HTR-8/SVneo (cell line): ENCODE measurements at regions not wholly inside any gene's neighbourhood (a gene's known extent, or its start where the extent isn't known, plus 50 kb on each side); places are given as distances from the start of the nearest gene placed in this dataset.

Source experiments
- DNase-seq: peaks from one replicate; pipeline ENCODE4 v3.0.0; 2011; ENCODE audit warnings: low spot score, mixed read lengths; ENCODE audit not compliant: insufficient read length
- FAIRE-seq: peaks from 2 replicates; lab custom pipeline; 2011; peaks lifted over from hg19 to GRCh38; lab: Jason Lieb, UNC

GRCh38 chr2:222796413-222797103 lies 64.3 kb upstream of the ACSL3 start:
- FAIRE-seq (no peak), DNase-seq (no peak)

DNA sequence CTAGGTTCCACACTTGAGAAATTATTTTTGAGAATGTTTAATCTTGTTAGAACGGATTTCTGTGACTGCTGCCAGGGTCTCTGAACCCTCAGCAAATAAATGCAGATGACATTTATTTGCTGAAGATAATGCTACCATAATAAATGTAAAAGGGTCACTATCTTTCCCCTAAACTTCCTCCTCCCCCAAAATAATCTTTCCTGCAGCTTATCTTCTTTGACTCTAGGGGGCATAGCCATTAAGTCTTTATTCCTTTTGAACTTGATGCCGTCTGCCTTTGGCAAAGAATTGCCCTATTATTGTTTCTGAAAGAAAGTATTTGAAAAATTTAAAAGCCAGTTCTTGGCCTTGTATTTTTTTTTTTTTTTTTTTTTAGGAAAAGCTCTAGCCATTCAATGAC lies 63.6 kb upstream of the ACSL3 start:
- DNase-seq = peak; percentile 44
- no peak for FAIRE-seq

GRCh38 chr2:222797871-222798270 lies 63.0 kb upstream of the ACSL3 start:
- DNase-seq (no peak), FAIRE-seq (peak; percentile 40)

DNA sequence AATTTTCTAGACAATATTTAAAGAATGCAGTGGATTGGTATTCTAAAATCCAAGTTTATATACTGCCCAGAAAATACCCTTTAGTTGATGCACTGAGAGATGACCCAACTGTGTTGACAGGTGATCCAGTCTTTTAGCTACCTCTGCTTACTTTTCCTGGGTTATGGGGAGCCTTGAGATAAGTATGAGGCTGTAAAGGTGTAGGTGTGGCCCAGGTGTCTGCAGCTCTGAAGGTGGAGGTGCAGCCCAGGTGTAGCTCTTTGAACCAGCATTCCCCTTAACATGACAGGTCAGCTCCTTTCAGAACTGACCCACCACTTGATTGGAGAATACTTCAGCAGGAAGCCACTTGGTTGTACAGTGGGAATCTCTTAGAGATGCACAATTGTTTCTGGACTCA lies 62.3 kb upstream of the ACSL3 start:
- DNase-seq (no peak), FAIRE-seq (no peak)

GRCh38 chr2:222799262-222799918 lies 61.4 kb upstream of the ACSL3 start:
- FAIRE-seq (no peak), DNase-seq (no peak)

GRCh38 chr2:222802514-222803196 lies 58.2 kb upstream of the ACSL3 start:
- FAIRE-seq (no peak), DNase-seq (no peak)

DNA sequence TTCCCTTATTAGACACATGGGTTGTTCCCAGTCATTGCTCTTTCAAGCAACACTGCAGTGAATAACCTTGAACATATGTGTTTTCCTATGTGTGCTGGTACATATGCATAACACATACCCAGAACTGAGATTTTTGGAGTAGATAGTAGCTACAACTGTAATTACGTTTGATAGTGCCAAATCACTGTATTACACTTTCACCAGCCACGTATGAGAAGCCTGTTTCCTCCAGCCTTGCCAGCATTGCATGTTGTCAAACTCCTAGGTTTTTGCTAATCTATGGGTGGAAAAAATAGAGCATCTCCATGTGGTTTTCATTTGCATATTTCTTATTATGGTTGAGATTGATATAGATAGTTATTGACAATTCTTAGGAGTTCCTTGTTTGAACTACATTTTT lies 56.5 kb upstream of the ACSL3 start:
- FAIRE-seq (no peak), DNase-seq (no peak)

DNA sequence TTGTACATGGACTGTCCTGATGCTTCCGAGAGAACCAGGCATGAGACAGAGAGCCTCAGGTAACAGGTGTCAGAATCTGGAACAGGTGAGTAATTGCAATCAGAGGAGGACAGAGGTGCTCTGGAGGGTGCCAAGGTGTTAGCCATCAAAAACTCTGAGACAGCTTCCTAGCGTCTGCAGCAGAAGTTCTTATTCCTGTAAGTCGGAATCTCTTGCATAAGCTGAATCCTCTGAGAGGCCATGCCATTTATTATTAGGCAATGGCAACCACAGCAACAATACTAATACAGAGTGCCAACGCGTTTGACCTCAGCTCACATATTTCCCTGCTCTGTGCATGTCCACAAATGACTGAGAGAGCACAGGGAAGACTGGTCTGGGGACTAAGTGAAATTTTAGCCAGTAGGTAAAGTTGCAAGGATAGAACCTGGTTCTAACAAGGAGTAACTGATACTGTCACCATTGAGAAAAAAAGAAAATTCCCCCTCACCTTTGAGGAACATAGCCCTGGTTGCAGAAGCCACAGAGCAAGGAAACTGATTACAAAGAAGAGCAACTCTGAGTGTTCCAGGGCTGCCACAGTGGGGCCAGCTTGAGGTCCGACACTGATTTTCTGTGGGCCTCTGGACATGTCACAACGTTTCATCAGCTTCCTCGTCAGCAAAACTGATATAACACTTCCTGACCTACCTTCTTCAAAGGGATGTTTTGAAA lies 55.1 kb upstream of the ACSL3 start:
- DNase-seq (no peak), FAIRE-seq (no peak)

- DNase-seq (no peak), FAIRE-seq (no peak)
Observed at GRCh38 chr2:222806526-222807137, 54.2 kb upstream of the ACSL3 start.

GRCh38 chr2:222807431-222807830 lies 53.4 kb upstream of the ACSL3 start:
- FAIRE-seq (no peak), DNase-seq (no peak)

DNA sequence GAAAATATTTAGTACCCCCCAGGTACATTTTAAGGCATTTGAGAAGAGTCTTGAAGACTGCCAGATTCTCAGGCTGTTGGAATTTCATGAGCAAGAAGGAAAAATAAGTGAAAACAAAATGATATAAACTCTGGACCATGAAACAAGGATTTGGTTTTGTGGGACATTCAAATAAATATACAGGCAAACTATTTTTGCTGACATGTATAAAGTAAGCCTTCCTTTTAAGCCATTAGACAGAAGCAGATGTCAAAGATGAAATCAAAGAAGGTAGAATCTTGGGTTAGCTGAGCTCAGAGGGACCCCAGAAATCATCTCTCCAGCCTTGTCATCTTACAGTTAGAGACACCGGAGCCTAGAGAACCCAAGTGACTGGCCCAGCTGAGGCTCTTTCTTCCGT lies 51.3 kb upstream of the ACSL3 start:
- no peak for FAIRE-seq
- no peak for DNase-seq

DNA sequence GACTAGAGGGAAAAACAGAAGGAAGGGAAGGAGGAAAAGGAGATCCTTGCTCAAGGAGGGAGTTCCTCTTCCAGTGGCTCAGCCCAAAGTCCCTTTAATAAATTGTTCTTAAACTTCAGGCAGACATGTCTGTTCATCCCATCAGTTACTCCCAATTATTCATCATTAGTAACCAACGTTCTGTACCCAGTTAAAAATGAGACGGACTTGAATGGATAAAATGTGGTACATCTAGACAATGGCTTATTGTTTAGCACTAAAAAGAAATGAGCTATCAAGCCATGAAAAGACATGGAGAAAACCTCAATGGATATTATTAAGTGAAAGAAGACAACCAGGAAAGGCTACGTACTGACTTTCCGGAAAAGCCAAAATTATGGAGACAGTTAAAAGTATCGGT lies 50.8 kb upstream of the ACSL3 start:
- no peak for FAIRE-seq
- DNase-seq = no peak
